ENCODE measurements at regions not wholly inside any gene's neighbourhood (a gene's known extent, or its start where the extent isn't known, plus 50 kb on each side); places are given as distances from the start of the nearest gene placed in this dataset.

DNA sequence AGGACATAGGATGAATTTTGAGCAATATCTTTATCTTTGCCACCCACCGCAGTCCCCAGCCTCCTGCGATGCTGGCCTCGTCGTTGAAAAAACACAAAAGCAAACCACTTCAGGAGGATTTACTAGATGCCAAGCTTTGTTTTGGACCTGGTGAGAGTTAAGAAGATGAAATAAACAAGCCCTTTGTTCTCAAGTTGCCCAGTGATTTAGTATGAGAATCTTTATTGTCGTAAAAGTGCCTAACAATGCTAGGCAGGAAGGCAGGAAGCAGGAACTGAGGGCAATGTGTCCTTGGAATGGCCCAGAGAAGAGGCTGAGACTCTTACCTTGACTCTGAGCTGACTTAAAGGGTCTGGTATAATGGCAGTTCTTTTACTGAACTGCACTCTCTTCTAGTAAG lies 116.0 kb downstream of the TRMT11 start:
- DNase-seq (ENCODE audit: unreplicated experiment), result no peak
- intact Hi-C loops (cut with micrococcal nuclease), result no loop called here
- H3K4me3 Mint-ChIP-seq (ENCODE audit: unreplicated experiment), result no peak overlapping the region
- CTCF ChIA-PET, result no interaction called here
- POLR2A ChIA-PET, result no interaction called here
- H3K9me3 Mint-ChIP-seq (ENCODE audit: unreplicated experiment), result peaks cover 8% of the 10 kb centered on the region
- TF ChIP-seq, protein P1, sequence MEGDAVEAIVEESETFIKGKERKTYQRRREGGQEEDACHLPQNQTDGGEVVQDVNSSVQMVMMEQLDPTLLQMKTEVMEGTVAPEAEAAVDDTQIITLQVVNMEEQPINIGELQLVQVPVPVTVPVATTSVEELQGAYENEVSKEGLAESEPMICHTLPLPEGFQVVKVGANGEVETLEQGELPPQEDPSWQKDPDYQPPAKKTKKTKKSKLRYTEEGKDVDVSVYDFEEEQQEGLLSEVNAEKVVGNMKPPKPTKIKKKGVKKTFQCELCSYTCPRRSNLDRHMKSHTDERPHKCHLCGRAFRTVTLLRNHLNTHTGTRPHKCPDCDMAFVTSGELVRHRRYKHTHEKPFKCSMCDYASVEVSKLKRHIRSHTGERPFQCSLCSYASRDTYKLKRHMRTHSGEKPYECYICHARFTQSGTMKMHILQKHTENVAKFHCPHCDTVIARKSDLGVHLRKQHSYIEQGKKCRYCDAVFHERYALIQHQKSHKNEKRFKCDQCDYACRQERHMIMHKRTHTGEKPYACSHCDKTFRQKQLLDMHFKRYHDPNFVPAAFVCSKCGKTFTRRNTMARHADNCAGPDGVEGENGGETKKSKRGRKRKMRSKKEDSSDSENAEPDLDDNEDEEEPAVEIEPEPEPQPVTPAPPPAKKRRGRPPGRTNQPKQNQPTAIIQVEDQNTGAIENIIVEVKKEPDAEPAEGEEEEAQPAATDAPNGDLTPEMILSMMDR (IDR thresholded peaks at IDR 0.05; ENCODE audit: unreplicated experiment), result no peak
- no peaks in the 10 kb centered on the region for H3K27me3 Mint-ChIP-seq (ENCODE audit: insufficient read depth, unreplicated experiment)
- no peak overlapping the region for H3K27ac Mint-ChIP-seq (ENCODE audit: low read depth, unreplicated experiment)
- no peaks in the 10 kb centered on the region for H3K4me1 Mint-ChIP-seq (ENCODE audit: insufficient read depth, unreplicated experiment)
- H3K36me3 Mint-ChIP-seq (ENCODE audit: insufficient read depth, unreplicated experiment), result peaks cover 17% of the 10 kb centered on the region
- BruUV-seq (replicated peaks), result no TSS peak

DNA sequence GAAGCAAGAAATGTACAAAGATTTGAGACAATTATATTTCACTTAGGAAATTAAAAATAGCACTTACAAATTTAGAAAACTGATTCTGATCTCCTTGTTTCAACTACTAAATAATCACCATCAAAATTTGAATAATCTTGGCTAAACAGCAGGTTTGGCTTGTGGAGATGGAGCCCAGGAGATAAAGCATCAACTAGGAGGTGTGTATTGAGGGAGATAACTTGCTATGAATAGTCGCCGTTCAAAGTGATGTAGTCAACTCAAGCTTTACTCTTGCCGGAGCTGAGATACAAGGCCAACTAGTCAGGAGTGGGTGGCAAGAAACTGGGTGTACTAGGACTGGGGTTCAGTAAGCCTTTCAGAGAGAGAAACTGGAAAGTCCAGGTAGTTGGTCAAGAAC lies 117.7 kb downstream of the TRMT11 start:
- intact Hi-C loops (cut with micrococcal nuclease), result no loop called here
- Mint-ChIP-seq H3K27me3 (ENCODE audit: insufficient read depth, unreplicated experiment) (no peaks in the 10 kb centered on the region), H3K4me1 (ENCODE audit: insufficient read depth, unreplicated experiment) (no peaks in the 10 kb centered on the region), H3K9me3 (ENCODE audit: unreplicated experiment) (peaks cover 8% of the 10 kb centered on the region), H3K4me3 (ENCODE audit: unreplicated experiment) (no peak overlapping the region), H3K36me3 (ENCODE audit: insufficient read depth, unreplicated experiment) (peaks cover 17% of the 10 kb centered on the region), H3K27ac (ENCODE audit: low read depth, unreplicated experiment) (no peak overlapping the region)
- POLR2A ChIA-PET, result interaction anchor here (0.6 kb wide), 1 partner anchor 104 kb away, joined by 3 read pairs; no protein-coding TSS in a partner anchor
- BruUV-seq (replicated peaks), result no TSS peak
- TF ChIP-seq, protein P1 (IDR thresholded peaks at IDR 0.05; ENCODE audit: unreplicated experiment), result no peak
- CTCF ChIA-PET, result no interaction called here
- DNase-seq (ENCODE audit: unreplicated experiment), result no peak

DNA sequence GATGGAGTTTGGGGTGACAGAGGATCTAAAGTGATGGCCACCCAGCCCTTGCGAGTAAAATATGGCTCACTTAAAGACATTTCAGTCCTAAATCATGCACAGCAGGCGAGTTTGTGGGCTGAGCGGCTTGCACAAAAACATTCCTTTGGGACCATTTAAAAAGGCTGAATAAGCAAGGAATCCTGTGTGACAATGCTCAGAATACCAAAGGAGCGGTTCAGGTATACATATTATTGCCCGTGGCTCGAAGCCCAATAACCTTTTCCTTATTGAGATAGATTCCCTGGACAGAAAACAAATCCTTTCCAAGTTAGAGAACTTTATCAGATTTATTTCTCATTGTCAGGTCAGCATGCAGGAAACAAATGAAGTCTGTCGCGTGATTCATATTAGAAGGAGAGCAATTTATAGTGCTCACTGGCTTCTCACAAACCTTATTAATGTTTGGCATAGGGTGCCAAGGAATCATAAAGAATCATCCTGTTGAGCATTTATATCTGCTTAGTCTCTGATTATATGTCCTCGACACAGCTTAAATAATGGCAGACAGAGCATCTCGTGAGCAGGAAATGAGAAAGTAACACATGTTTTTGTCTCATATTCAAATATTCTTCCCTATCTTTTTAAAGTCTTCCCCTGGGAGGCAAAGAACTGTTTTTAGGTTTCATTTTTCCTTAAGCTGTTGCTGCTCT lies 121.3 kb downstream of the TRMT11 start:
- Mint-ChIP-seq H3K4me1 (ENCODE audit: insufficient read depth, unreplicated experiment) (no peaks in the 10 kb centered on the region), H3K4me3 (ENCODE audit: unreplicated experiment) (no peak overlapping the region), H3K9me3 (ENCODE audit: unreplicated experiment) (peaks cover 7% of the 10 kb centered on the region), H3K36me3 (ENCODE audit: insufficient read depth, unreplicated experiment) (peaks cover 8% of the 10 kb centered on the region), H3K27ac (ENCODE audit: low read depth, unreplicated experiment) (no peak overlapping the region), H3K27me3 (ENCODE audit: insufficient read depth, unreplicated experiment) (no peaks in the 10 kb centered on the region)
- DNase-seq (ENCODE audit: unreplicated experiment), result no peak
- BruUV-seq (replicated peaks), result no TSS peak
- CTCF ChIA-PET, result interaction anchor here (0.5 kb wide), 1 partner anchor 73 kb away, joined by 5 read pairs; no protein-coding TSS in a partner anchor
- TF ChIP-seq, protein P1 (IDR thresholded peaks at IDR 0.05; ENCODE audit: unreplicated experiment), result no peak
- intact Hi-C loops (cut with micrococcal nuclease), result no loop called here
- POLR2A ChIA-PET, result no interaction called here

DNA sequence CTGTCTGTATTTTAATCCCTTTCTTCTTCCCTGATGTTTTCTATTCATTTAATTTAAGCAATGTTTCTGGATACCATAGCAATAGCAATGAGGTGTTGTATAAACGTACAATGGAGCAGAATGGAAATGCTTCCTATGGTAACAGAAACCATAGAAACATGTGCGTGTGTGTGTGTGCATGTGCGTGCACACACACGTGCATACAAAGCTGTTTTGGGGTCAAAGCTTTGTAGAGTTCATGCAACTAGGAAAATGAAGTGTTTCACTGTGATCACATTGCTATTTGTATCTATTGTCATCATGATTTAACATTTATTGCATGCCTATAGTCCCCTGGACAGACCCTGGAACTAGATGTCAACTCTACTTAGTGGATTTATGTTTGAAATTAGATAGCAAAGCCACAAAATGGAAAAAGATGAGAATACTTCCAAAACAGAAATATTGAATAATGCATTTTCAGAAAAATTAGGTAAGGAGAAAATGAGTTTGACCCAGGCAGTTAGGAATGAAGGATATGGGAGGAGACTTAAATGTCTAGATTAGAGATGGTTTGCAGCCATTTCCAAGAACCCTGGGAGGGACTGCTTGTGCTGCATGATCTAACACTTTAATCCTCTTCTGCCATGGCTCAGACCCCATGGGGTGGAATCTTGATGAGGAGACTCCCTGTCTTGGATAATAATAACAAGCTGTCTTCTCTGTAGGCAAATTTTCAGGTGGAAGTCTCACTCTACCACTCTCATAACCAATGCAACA lies 124.4 kb downstream of the TRMT11 start:
- Mint-ChIP-seq H3K9me3 (ENCODE audit: unreplicated experiment) (no peaks in the 10 kb centered on the region), H3K27ac (ENCODE audit: low read depth, unreplicated experiment) (no peak overlapping the region), H3K36me3 (ENCODE audit: insufficient read depth, unreplicated experiment) (peaks cover 5% of the 10 kb centered on the region), H3K4me1 (ENCODE audit: insufficient read depth, unreplicated experiment) (no peaks in the 10 kb centered on the region), H3K4me3 (ENCODE audit: unreplicated experiment) (no peak overlapping the region), H3K27me3 (ENCODE audit: insufficient read depth, unreplicated experiment) (no peaks in the 10 kb centered on the region)
- BruUV-seq (replicated peaks), result no TSS peak
- intact Hi-C loops (cut with micrococcal nuclease), result no loop called here
- TF ChIP-seq, protein P1 (IDR thresholded peaks at IDR 0.05; ENCODE audit: unreplicated experiment), result no peak
- no peak for DNase-seq (ENCODE audit: unreplicated experiment)
- CTCF ChIA-PET, result no interaction called here
- POLR2A ChIA-PET, result no interaction called here
